Hematopoietic multipotent progenitor cell treated with erythropoietin and hydrocortisone succinate and interleukin-3 and kit ligand, for 6 days (in vitro differentiated cells): ENCODE measurements at regions not wholly inside any gene's neighbourhood (a gene's known extent, or its start where the extent isn't known, plus 50 kb on each side); places are given as distances from the start of the nearest gene placed in this dataset.
"Not testable (repeated sequence)": the region's sequence is repeated elsewhere in the genome, so short reads cannot be mapped to it uniquely, and the experiment has no call there.

ENCODE experiments used
- DNase-seq: peaks from one replicate; pipeline ENCODE4 v3.0.0-alpha.2; 2015

- no peak for DNase-seq
These were observed 69.3 kb downstream of the ISOC1 start for GRCh38 chr5:129163810-129164378.

- DNase-seq: no peak
These were observed 75.5 kb downstream of the ISOC1 start for GRCh38 chr5:129170050-129170449.

GRCh38 chr5:129171194-129171944 lies 76.8 kb downstream of the ISOC1 start:
- no peak for DNase-seq

GRCh38 chr5:129172580-129172979 lies 78.0 kb downstream of the ISOC1 start:
- DNase-seq: peak; percentile 5

GRCh38 chr5:129173771-129174170 lies 79.2 kb downstream of the ISOC1 start:
- DNase-seq: no peak

- DNase-seq: no peak
These were observed 79.9 kb downstream of the ISOC1 start for GRCh38 chr5:129174480-129174879.

GRCh38 chr5:129177451-129177850 lies 82.9 kb downstream of the ISOC1 start:
- no peak for DNase-seq

- DNase-seq: no peak
These were observed 104.8 kb downstream of the ISOC1 start for GRCh38 chr5:129199308-129199707.

GRCh38 chr5:129204525-129204924 lies 110.0 kb downstream of the ISOC1 start:
- DNase-seq: no peak

- no peak for DNase-seq
These were observed 121.5 kb downstream of the ISOC1 start for GRCh38 chr5:129216001-129216400.

GRCh38 chr5:129217179-129217578 lies 122.6 kb downstream of the ISOC1 start:
- no peak for DNase-seq

- DNase-seq: no peak
These were observed 128.6 kb downstream of the ISOC1 start for GRCh38 chr5:129223178-129223577.

GRCh38 chr5:129228577-129228976 lies 134.0 kb downstream of the ISOC1 start:
- no peak for DNase-seq

- DNase-seq: no peak
These were observed 147.2 kb downstream of the ISOC1 start for GRCh38 chr5:129241755-129242154.

GRCh38 chr5:129243039-129243438 lies 148.5 kb downstream of the ISOC1 start:
- no peak for DNase-seq

GRCh38 chr5:129244478-129244877 lies 149.9 kb downstream of the ISOC1 start:
- DNase-seq: no peak

- no peak for DNase-seq
These were observed 150.9 kb downstream of the ISOC1 start for GRCh38 chr5:129245489-129245888.

GRCh38 chr5:129246088-129246487 lies 151.5 kb downstream of the ISOC1 start:
- DNase-seq: no peak

- DNase-seq: no peak
These were observed 155.3 kb downstream of the ISOC1 start for GRCh38 chr5:129249886-129250285.

- DNase-seq: peak; percentile 12
These were observed 176.8 kb downstream of the ISOC1 start for GRCh38 chr5:129271308-129271707.

GRCh38 chr5:129284010-129284409 lies 176.1 kb upstream of the ADAMTS19 start:
- no peak for DNase-seq

- DNase-seq: not testable (repeated sequence)
These were observed 165.9 kb upstream of the ADAMTS19 start for GRCh38 chr5:129294216-129294615.

GRCh38 chr5:129306725-129307124 lies 153.4 kb upstream of the ADAMTS19 start:
- DNase-seq: no peak

- DNase-seq: no peak
These were observed 137.1 kb upstream of the ADAMTS19 start for GRCh38 chr5:129322968-129323367.

GRCh38 chr5:129341306-129341705 lies 118.8 kb upstream of the ADAMTS19 start:
- DNase-seq: no peak
